Uterus (tissue), 3 donors: ENCODE measurements at regions not wholly inside any gene's neighbourhood (a gene's known extent, or its start where the extent isn't known, plus 50 kb on each side); places are given as distances from the start of the nearest gene placed in this dataset.

Experiments
- DNase-seq, 2 donors: peaks; one replicate each; pipeline ENCODE4 v3.0.0-alpha.2; 2019 to 2020
- H3K27ac ChIP-seq, 2 donors: fragments of 200-600 bp; sonication (generic); 1 replicate in 1 of 2; 2 replicates in 1 of 2; pipeline ENCODE4 v1.5.1; 2016 to 2018
- H3K27me3 ChIP-seq, 2 donors: fragments of 200-600 bp; sonication (generic); one replicate each; pipeline ENCODE4 v1.5.1; 2018 to 2019; ENCODE audit warnings: control low read depth in 1 of 2
- H3K36me3 ChIP-seq, 2 donors: fragments of 200-600 bp; sonication (generic); one replicate each; pipeline ENCODE4 v1.5.1; 2019; ENCODE audit warnings: control low read depth in 1 of 2
- H3K4me1 ChIP-seq, 2 donors: fragments of 200-600 bp; sonication (generic); one replicate each; pipeline ENCODE4 v1.5.1; 2018 to 2019; ENCODE audit warnings: control low read depth in 1 of 2
- H3K4me3 ChIP-seq, 2 donors: fragments of 200-600 bp; sonication (generic); 1 replicate in 1 of 2; 2 replicates in 1 of 2; pipeline ENCODE4 v1.5.1; 2018 to 2019; ENCODE audit warnings: mild to moderate bottlenecking in 1 of 2
- H3K9me3 ChIP-seq, 2 donors: fragments of 200-600 bp; sonication (generic); one replicate each; pipeline ENCODE4 v1.5.1; 2019; ENCODE audit warnings: control low read depth in 1 of 2
- POLR2A ChIP-seq, 2 donors: fragments of 450-650 bp; IDR thresholded peaks; one replicate each; pipeline ENCODE4 v1.6.1; 2016; ENCODE audit warnings: antibody characterized with exemption in 2 of 2, mild to moderate bottlenecking in 1 of 2, moderate library complexity in 1 of 2
- intact Hi-C: fragments of 100-400 bp; cut with DNase I; formaldehyde crosslinking; loops from one replicate; pipeline ENCODE4 v1.15.1; 2023; ENCODE audit warnings: low total_unique reads
- TF ChIP-seq, protein P1 (sequence below), 4 experiments: fragments of 200-600 bp in 2 of 4; fragments of 450-650 bp in 2 of 4; sonication (generic) in 2 of 4; IDR thresholded peaks; one replicate each; pipeline ENCODE4 v1.5.1; 2016 to 2019; ENCODE audit warnings: antibody characterized with exemption in 4 of 4, mild to moderate bottlenecking in 2 of 4, moderate library complexity in 1 of 4
- donor health status: DM: yes; HTN: yes; CAD: no.

DNA sequence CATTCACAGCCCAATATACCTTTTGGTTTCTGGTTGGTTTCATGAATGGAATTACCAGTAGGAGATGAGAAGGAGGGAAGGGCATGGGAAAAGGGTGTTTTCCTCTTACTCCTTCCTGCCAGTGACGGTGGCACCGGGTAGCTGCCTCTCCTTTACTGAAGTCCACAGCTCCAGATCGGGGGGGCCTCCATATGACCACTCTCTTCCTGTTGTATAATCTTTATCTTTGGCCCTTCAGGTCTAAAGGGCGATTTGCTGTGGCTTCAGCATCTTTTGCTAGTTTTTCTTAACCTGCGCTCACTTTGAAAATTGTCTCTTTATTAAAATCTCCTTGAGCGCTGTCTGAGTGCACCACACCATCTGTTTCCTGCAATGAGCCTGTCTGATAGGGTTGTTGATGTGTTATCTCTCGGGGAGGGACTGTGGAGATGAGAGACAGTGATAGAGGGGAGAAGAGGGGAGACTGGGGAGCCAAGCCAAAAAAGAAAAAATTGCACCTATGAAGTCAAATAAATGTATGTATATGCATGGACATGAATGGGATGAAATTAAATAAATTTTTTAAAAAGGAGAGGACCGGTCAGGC, 449.3 kb upstream of the KLF4 start:
- H3K4me1 ChIP-seq = no peaks in the 10 kb centered on the region
- H3K36me3 ChIP-seq = no peaks in the 10 kb centered on the region
- H3K27me3 ChIP-seq = no peaks in the 10 kb centered on the region
- no peak overlapping the region for H3K4me3 ChIP-seq
- TF ChIP-seq, protein P1, sequence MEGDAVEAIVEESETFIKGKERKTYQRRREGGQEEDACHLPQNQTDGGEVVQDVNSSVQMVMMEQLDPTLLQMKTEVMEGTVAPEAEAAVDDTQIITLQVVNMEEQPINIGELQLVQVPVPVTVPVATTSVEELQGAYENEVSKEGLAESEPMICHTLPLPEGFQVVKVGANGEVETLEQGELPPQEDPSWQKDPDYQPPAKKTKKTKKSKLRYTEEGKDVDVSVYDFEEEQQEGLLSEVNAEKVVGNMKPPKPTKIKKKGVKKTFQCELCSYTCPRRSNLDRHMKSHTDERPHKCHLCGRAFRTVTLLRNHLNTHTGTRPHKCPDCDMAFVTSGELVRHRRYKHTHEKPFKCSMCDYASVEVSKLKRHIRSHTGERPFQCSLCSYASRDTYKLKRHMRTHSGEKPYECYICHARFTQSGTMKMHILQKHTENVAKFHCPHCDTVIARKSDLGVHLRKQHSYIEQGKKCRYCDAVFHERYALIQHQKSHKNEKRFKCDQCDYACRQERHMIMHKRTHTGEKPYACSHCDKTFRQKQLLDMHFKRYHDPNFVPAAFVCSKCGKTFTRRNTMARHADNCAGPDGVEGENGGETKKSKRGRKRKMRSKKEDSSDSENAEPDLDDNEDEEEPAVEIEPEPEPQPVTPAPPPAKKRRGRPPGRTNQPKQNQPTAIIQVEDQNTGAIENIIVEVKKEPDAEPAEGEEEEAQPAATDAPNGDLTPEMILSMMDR (IDR thresholded peaks at IDR 0.05) = no peak
- no peak for TF ChIP-seq POLR2A (IDR thresholded peaks at IDR 0.05)
- no peak for DNase-seq
- no peak overlapping the region for H3K27ac ChIP-seq
- no peaks in the 10 kb centered on the region for H3K9me3 ChIP-seq
- intact Hi-C loops = no loop called here

DNA sequence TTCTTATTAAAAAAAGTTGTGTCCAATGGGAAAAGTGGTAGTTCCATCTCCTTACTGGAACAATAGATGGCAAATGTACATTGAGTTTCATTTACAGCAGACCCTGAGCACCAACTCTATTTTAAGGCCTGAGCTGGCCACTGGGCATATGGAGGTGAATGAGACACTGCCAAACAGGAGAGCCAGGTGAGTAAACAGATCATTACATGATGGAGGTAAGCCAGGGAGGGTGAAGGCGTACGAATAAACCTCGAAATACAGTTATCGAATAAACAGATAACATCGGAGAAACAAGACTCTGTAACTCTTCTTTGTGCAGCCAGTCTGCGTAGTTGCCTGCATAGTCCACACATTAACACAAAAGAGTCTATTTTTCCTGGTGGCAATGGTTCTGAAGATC, 446.4 kb upstream of the KLF4 start:
- intact Hi-C loops = no loop called here
- Histone ChIP-seq H3K4me1 (no peaks in the 10 kb centered on the region), H3K27me3 (no peaks in the 10 kb centered on the region), H3K4me3 (no peak overlapping the region), H3K9me3 (no peaks in the 10 kb centered on the region), H3K36me3 (no peaks in the 10 kb centered on the region), H3K27ac (no peak overlapping the region)
- TF ChIP-seq, protein P1 (IDR thresholded peaks at IDR 0.05) = no peak
- TF ChIP-seq POLR2A (IDR thresholded peaks at IDR 0.05) = no peak
- DNase-seq = no peak

DNA sequence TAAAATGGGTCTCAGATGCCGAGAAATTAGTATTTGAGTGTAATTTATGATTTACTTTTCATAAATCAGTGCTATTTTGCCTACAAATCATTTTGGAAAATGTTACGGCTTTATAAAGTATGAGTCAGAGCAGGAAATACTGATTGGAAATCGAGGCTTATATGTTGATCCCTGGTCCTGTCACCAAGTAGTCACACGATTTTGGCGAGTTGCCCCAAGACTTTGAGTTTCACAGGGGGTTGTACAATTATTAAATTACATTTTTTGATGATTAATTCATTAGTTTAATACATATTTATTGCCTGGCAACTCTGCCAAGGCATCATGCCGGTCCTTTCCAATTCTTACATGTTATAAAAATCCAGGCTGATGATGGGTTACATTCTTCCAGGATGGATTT, 443.9 kb upstream of the KLF4 start:
- intact Hi-C loops = no loop called here
- H3K27ac ChIP-seq = no peak overlapping the region
- no peaks in the 10 kb centered on the region for H3K4me1 ChIP-seq

DNA sequence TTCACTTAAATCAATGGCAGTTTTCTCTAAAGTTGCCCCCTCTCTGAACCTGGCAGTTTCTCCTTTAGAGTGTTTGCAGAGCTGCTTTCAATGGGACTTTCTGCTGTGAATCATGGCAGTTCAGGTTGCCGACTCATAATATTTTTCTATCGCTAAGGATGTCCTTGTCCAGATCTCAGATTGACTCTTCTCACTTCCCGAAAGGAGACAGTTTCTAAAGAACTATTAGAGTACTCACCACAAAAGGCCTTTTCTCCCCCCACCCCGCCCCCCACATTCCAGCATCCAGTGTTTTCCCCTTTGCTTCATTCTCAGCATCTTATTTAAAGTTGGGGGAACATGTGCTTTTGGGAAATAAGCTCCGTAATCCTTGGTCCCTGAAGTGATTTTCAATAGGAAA, 443.5 kb upstream of the KLF4 start:
- DNase-seq = no peak
- no peaks in the 10 kb centered on the region for H3K36me3 ChIP-seq
- intact Hi-C loops = no loop called here
- no peaks in the 10 kb centered on the region for H3K4me1 ChIP-seq
- no peaks in the 10 kb centered on the region for H3K27me3 ChIP-seq
- H3K9me3 ChIP-seq = no peaks in the 10 kb centered on the region
- TF ChIP-seq, protein P1 (IDR thresholded peaks at IDR 0.05) = no peak
- TF ChIP-seq POLR2A (IDR thresholded peaks at IDR 0.05) = no peak
- no peak overlapping the region for H3K4me3 ChIP-seq
- H3K27ac ChIP-seq = no peak overlapping the region

More for the DNA sequence above, 443.9 kb upstream of the KLF4 start:
- TF ChIP-seq POLR2A (IDR thresholded peaks at IDR 0.05) = no peak
- TF ChIP-seq, protein P1 (IDR thresholded peaks at IDR 0.05) = no peak
- Histone ChIP-seq H3K27me3 (no peaks in the 10 kb centered on the region), H3K4me3 (no peak overlapping the region), H3K9me3 (no peaks in the 10 kb centered on the region), H3K36me3 (no peaks in the 10 kb centered on the region)
- no peak for DNase-seq

DNA sequence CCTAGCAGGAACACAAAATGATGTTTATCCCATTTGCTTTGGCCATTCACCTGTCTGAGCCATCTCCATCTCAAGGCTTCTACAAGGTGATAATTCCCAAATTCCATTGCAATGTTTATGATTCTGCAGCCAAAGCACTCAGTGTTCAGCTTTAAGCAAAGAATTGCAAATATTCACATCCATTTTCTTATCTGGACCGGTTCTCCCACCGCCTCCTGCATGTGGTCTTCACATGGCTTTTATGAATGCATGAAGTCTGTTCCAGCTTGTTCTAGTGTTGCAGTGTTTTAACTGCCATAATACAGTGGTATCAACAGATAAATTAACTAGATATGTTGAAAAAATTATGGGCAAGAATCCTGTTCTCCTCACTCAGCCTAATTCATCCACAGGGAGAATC, 443.0 kb upstream of the KLF4 start:
- no peaks in the 10 kb centered on the region for H3K36me3 ChIP-seq
- no peak overlapping the region for H3K4me3 ChIP-seq
- no peaks in the 10 kb centered on the region for H3K9me3 ChIP-seq
- TF ChIP-seq POLR2A (IDR thresholded peaks at IDR 0.05) = no peak
- TF ChIP-seq, protein P1 (IDR thresholded peaks at IDR 0.05) = no peak
- no peaks in the 10 kb centered on the region for H3K4me1 ChIP-seq
- H3K27ac ChIP-seq = no peak overlapping the region
- no peaks in the 10 kb centered on the region for H3K27me3 ChIP-seq
- intact Hi-C loops = no loop called here
- no peak for DNase-seq
